Suppressor macrophage treated with lipopolysaccharide for 1 hour (primary cell): ENCODE measurements at regions not wholly inside any gene's neighbourhood (a gene's known extent, or its start where the extent isn't known, plus 50 kb on each side); places are given as distances from the start of the nearest gene placed in this dataset.
A peak's percentile ranks its signal among the peaks of the same experiment; 100 is the strongest.

ENCODE experiments used
- DNase-seq, 3 donors: peaks; one replicate each; pipeline ENCODE4 v3.0.0-alpha.2; 2020 to 2022

GRCh38 chr17:56648321-56648720 is 54.8 kb downstream of the NOG start:
- no peak for DNase-seq

GRCh38 chr17:56648806-56649205 is 55.3 kb downstream of the NOG start:
- no peak for DNase-seq

- no peak for DNase-seq
Measured at GRCh38 chr17:56652628-56653027, 59.1 kb downstream of the NOG start.

GRCh38 chr17:56653877-56654276 is 60.4 kb downstream of the NOG start:
- DNase-seq, result peak; percentile 82 to 87 (median 85)

- no peak for DNase-seq
Measured at GRCh38 chr17:56656701-56657327, 63.3 kb downstream of the NOG start.

- DNase-seq, result no peak
Measured at GRCh38 chr17:56658648-56659047, 65.1 kb downstream of the NOG start.

- DNase-seq, result no peak
Measured at GRCh38 chr17:56659622-56660021, 66.1 kb downstream of the NOG start.

GRCh38 chr17:56661906-56662305 is 68.4 kb downstream of the NOG start:
- peak in 1 of 3 donors; percentile 18 for DNase-seq

- no peak for DNase-seq
Measured at GRCh38 chr17:56665864-56666263, 72.4 kb downstream of the NOG start.

- DNase-seq, result no peak
Measured at GRCh38 chr17:56667925-56668458, 74.5 kb downstream of the NOG start.

GRCh38 chr17:56672195-56672594 is 78.7 kb downstream of the NOG start:
- no peak for DNase-seq

- no peak for DNase-seq
Measured at GRCh38 chr17:56674401-56674925, 81.0 kb downstream of the NOG start.

- DNase-seq, result no peak
Measured at GRCh38 chr17:56675876-56676660, 82.6 kb downstream of the NOG start.

- DNase-seq, result no peak
Measured at GRCh38 chr17:56676810-56677209, 83.3 kb downstream of the NOG start.

- peak in 1 of 3 donors; percentile 11 for DNase-seq
Measured at GRCh38 chr17:56678249-56679114, 85.0 kb downstream of the NOG start.

GRCh38 chr17:56679115-56679776 is 85.7 kb downstream of the NOG start:
- peak; percentile 40 to 55 (median 50) for DNase-seq

- DNase-seq, result no peak
Measured at GRCh38 chr17:56679777-56680422, 86.4 kb downstream of the NOG start.

GRCh38 chr17:56680676-56681075 is 87.2 kb downstream of the NOG start:
- DNase-seq, result no peak

- peak; percentile 17 to 21 (median 17) for DNase-seq
Measured at GRCh38 chr17:56681561-56682266, 88.2 kb downstream of the NOG start.

GRCh38 chr17:56688151-56688550 is 94.7 kb downstream of the NOG start:
- DNase-seq, result no peak
